ENCODE measurements at regions not wholly inside any gene's neighbourhood (a gene's known extent, or its start where the extent isn't known, plus 50 kb on each side); places are given as distances from the start of the nearest gene placed in this dataset.
A peak's percentile ranks its signal among the peaks of the same experiment; 100 is the strongest.
"Not testable (repeated sequence)": the region's sequence is repeated elsewhere in the genome, so short reads cannot be mapped to it uniquely, and the experiment has no call there.

GRCh38 chrX:101785142-101785541 is 125.5 kb upstream of the ARMCX2 start:
- intact Hi-C loops (cut with micrococcal nuclease): no loop called here
- DNase-seq (no peak), ATAC-seq (no peak)
- TF ChIP-seq CTCF (IDR thresholded peaks at IDR 0.05): no peak
- Mint-ChIP-seq H3K27ac (no peak overlapping the region), H3K27me3 (no peaks in the 10 kb centered on the region), H3K9me3 (no peaks in the 10 kb centered on the region), H3K4me1 (ENCODE audit: low read depth) (no peaks in the 10 kb centered on the region), H3K4me3 (no peak overlapping the region), H3K36me3 (ENCODE audit: low read depth) (no peaks in the 10 kb centered on the region)
- ChIA-PET POLR2A (no interaction called here), CTCF (no interaction called here)

GRCh38 chrX:101780421-101780820 is 120.8 kb upstream of the ARMCX2 start:
- H3K27me3 Mint-ChIP-seq; DNase-seq; H3K36me3 Mint-ChIP-seq (ENCODE audit: low read depth); H3K4me3 Mint-ChIP-seq; ATAC-seq; H3K4me1 Mint-ChIP-seq (ENCODE audit: low read depth); CTCF ChIA-PET; intact Hi-C loops (cut with micrococcal nuclease); H3K9me3 Mint-ChIP-seq; H3K27ac Mint-ChIP-seq; POLR2A ChIA-PET: not testable (repeated sequence)

- ATAC-seq (no peak), DNase-seq (peak; percentile 2)
Observed at GRCh38 chrX:101774340-101774739, 114.7 kb upstream of the ARMCX2 start.

GRCh38 chrX:101764538-101764937 is 104.9 kb upstream of the ARMCX2 start:
- peaks cover 2% of the 10 kb centered on the region for H3K27me3 Mint-ChIP-seq
- H3K9me3 Mint-ChIP-seq: no peaks in the 10 kb centered on the region
- H3K4me3 Mint-ChIP-seq: no peak overlapping the region
- POLR2A ChIA-PET: interaction anchor here (0.6 kb wide), 1 partner anchor 91 kb away, joined by 3 read pairs; no protein-coding TSS in a partner anchor
- intact Hi-C loops (cut with micrococcal nuclease): no loop called here
- H3K36me3 Mint-ChIP-seq (ENCODE audit: low read depth): no peaks in the 10 kb centered on the region
- no peaks in the 10 kb centered on the region for H3K4me1 Mint-ChIP-seq (ENCODE audit: low read depth)
- CTCF ChIA-PET: no interaction called here
- DNase-seq (no peak), ATAC-seq (no peak)
- H3K27ac Mint-ChIP-seq: no peak overlapping the region
- TF ChIP-seq CTCF (IDR thresholded peaks at IDR 0.05): no peak

More at GRCh38 chrX:101774340-101774739, 114.7 kb upstream of the ARMCX2 start:
- H3K27ac Mint-ChIP-seq: no peak overlapping the region
- H3K4me3 Mint-ChIP-seq: no peak overlapping the region
- H3K36me3 Mint-ChIP-seq (ENCODE audit: low read depth): no peaks in the 10 kb centered on the region
- no peaks in the 10 kb centered on the region for H3K9me3 Mint-ChIP-seq
- ChIA-PET POLR2A (no interaction called here), CTCF (interaction anchor here (0.8 to 1.6 kb wide), 2 partner anchors 16 to 177 kb away, joined by 3 to 5 read pairs; no protein-coding TSS in a partner anchor)
- peaks cover 6% of the 10 kb centered on the region for H3K27me3 Mint-ChIP-seq
- intact Hi-C loops (cut with micrococcal nuclease): no loop called here
- no peaks in the 10 kb centered on the region for H3K4me1 Mint-ChIP-seq (ENCODE audit: low read depth)
- no peak for TF ChIP-seq CTCF (IDR thresholded peaks at IDR 0.05)

GRCh38 chrX:101759000-101759399 is 99.3 kb upstream of the ARMCX2 start:
- no peaks in the 10 kb centered on the region for H3K9me3 Mint-ChIP-seq
- H3K27me3 Mint-ChIP-seq: peaks cover 2% of the 10 kb centered on the region
- TF ChIP-seq CTCF (IDR thresholded peaks at IDR 0.05): no peak
- H3K4me1 Mint-ChIP-seq (ENCODE audit: low read depth): no peaks in the 10 kb centered on the region
- ChIA-PET CTCF (interaction anchor here (1.2 to 2.1 kb wide), 6 partner anchors 9 to 344 kb away, joined by 3 to 7 read pairs (median 4); no protein-coding TSS in a partner anchor), POLR2A (no interaction called here)
- peak; percentile 47 for DNase-seq
- intact Hi-C loops (cut with micrococcal nuclease): no loop called here
- no peak overlapping the region for H3K4me3 Mint-ChIP-seq
- H3K27ac Mint-ChIP-seq: no peak overlapping the region
- ATAC-seq: peak; percentile 84
- no peaks in the 10 kb centered on the region for H3K36me3 Mint-ChIP-seq (ENCODE audit: low read depth)

- Mint-ChIP-seq H3K9me3 (no peaks in the 10 kb centered on the region), H3K27ac (no peak overlapping the region), H3K4me1 (ENCODE audit: low read depth) (no peaks in the 10 kb centered on the region), H3K4me3 (no peak overlapping the region), H3K27me3 (peaks cover 16% of the 10 kb centered on the region), H3K36me3 (ENCODE audit: low read depth) (no peaks in the 10 kb centered on the region)
- intact Hi-C loops (cut with micrococcal nuclease): no loop called here
- ChIA-PET POLR2A (no interaction called here), CTCF (interaction anchor here (1.1 kb wide), 1 partner anchor 8 kb away, joined by 3 read pairs; no protein-coding TSS in a partner anchor)
- TF ChIP-seq CTCF (IDR thresholded peaks at IDR 0.05): no peak
- DNase-seq (no peak), ATAC-seq (no peak)
Observed at GRCh38 chrX:101750744-101751143, 91.1 kb upstream of the ARMCX2 start.
